ENCODE measurements at regions not wholly inside any gene's neighbourhood (a gene's known extent, or its start where the extent isn't known, plus 50 kb on each side); places are given as distances from the start of the nearest gene placed in this dataset.

DNA sequence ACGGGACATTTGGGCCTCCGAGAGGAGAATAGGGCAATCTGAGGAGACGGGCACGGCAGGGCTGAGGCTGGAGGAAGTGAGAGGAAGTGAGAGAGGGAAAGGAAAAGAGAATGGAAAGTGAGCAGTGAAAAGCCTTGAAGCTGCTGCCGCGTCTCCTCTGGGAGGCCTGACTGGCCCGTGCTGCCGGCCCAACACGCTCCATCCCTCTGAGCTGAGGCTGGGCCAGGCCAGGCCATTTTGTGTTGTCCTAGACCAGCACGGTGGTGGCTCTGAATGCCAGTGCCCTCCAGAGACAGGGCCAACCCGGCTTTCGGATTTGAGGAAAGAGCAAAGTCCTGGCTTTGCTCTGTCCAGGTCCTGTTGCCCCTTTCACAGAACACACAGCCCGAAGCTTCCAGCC, 361.1 kb upstream of the SHH start:
- Histone ChIP-seq H3K27me3 (ENCODE audit: insufficient read depth, poor library complexity, severe bottlenecking) (no peaks in the 10 kb centered on the region), H3K27ac (replicated peaks) (no peak overlapping the region), H3K4me3 (replicated peaks; ENCODE audit: insufficient read depth, low read length) (no peak overlapping the region)
- DNase-seq (ENCODE audit: low read depth in 1 of 2, low spot score in 1 of 2): no peak
- no peak for TF ChIP-seq GABPA (IDR thresholded peaks at IDR 0.05; ENCODE audit: low read depth)
- no peak for TF ChIP-seq POLR2AphosphoS5 (IDR thresholded peaks at IDR 0.05; ENCODE audit: low read depth)
- no peak for TF ChIP-seq SPI1 (IDR thresholded peaks at IDR 0.05; ENCODE audit: borderline replicate concordance, low read depth)
- TF ChIP-seq, protein P1, sequence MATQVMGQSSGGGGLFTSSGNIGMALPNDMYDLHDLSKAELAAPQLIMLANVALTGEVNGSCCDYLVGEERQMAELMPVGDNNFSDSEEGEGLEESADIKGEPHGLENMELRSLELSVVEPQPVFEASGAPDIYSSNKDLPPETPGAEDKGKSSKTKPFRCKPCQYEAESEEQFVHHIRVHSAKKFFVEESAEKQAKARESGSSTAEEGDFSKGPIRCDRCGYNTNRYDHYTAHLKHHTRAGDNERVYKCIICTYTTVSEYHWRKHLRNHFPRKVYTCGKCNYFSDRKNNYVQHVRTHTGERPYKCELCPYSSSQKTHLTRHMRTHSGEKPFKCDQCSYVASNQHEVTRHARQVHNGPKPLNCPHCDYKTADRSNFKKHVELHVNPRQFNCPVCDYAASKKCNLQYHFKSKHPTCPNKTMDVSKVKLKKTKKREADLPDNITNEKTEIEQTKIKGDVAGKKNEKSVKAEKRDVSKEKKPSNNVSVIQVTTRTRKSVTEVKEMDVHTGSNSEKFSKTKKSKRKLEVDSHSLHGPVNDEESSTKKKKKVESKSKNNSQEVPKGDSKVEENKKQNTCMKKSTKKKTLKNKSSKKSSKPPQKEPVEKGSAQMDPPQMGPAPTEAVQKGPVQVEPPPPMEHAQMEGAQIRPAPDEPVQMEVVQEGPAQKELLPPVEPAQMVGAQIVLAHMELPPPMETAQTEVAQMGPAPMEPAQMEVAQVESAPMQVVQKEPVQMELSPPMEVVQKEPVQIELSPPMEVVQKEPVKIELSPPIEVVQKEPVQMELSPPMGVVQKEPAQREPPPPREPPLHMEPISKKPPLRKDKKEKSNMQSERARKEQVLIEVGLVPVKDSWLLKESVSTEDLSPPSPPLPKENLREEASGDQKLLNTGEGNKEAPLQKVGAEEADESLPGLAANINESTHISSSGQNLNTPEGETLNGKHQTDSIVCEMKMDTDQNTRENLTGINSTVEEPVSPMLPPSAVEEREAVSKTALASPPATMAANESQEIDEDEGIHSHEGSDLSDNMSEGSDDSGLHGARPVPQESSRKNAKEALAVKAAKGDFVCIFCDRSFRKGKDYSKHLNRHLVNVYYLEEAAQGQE (IDR thresholded peaks at IDR 0.05; ENCODE audit: insufficient replicate concordance, low read depth): no peak
- no peak for TF ChIP-seq CTCF (IDR thresholded peaks at IDR 0.05; ENCODE audit: insufficient read depth, low read length)

DNA sequence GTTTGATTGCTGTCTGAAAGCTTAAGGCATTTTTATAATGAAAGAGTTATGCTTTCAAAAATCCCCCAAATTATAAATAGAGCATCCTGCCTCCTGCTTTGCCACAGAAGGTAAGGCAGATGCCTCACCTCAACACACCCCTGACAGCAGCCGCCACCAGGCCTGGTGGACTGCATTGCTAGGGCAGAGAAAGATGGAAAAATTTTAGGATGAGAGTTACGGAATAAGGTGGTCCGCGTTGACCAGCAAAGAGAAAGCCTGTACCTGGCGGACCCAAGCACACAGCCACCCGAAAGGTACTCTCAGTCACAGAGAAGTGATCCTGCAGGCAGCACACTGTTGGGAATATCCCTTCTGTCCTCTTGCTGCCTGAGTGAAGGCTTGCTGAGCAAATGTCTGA, 360.4 kb upstream of the SHH start:
- no peak for DNase-seq (ENCODE audit: low read depth in 1 of 2, low spot score in 1 of 2)
- TF ChIP-seq GABPA (IDR thresholded peaks at IDR 0.05; ENCODE audit: low read depth) (no peak), SPI1 (IDR thresholded peaks at IDR 0.05; ENCODE audit: borderline replicate concordance, low read depth) (no peak), CTCF (IDR thresholded peaks at IDR 0.05; ENCODE audit: insufficient read depth, low read length) (no peak), POLR2AphosphoS5 (IDR thresholded peaks at IDR 0.05; ENCODE audit: low read depth) (no peak)
- TF ChIP-seq, protein P1 (IDR thresholded peaks at IDR 0.05; ENCODE audit: insufficient replicate concordance, low read depth): no peak
- Histone ChIP-seq H3K4me3 (replicated peaks; ENCODE audit: insufficient read depth, low read length) (no peak overlapping the region), H3K27me3 (ENCODE audit: insufficient read depth, poor library complexity, severe bottlenecking) (no peaks in the 10 kb centered on the region), H3K27ac (replicated peaks) (no peak overlapping the region)

- Histone ChIP-seq H3K4me3 (replicated peaks; ENCODE audit: insufficient read depth, low read length) (no peak overlapping the region), H3K27me3 (ENCODE audit: insufficient read depth, poor library complexity, severe bottlenecking) (no peaks in the 10 kb centered on the region), H3K27ac (replicated peaks) (no peak overlapping the region)
- no peak for TF ChIP-seq SPI1 (IDR thresholded peaks at IDR 0.05; ENCODE audit: borderline replicate concordance, low read depth)
- TF ChIP-seq, protein P1 (IDR thresholded peaks at IDR 0.05; ENCODE audit: insufficient replicate concordance, low read depth): no peak
- TF ChIP-seq POLR2AphosphoS5 (IDR thresholded peaks at IDR 0.05; ENCODE audit: low read depth): no peak
- no peak for TF ChIP-seq CTCF (IDR thresholded peaks at IDR 0.05; ENCODE audit: insufficient read depth, low read length)
- no peak for TF ChIP-seq GABPA (IDR thresholded peaks at IDR 0.05; ENCODE audit: low read depth)
- no peak for DNase-seq (ENCODE audit: low read depth in 1 of 2, low spot score in 1 of 2)
Measured at GRCh38 chr7:156169474-156170370, 357.5 kb upstream of the SHH start.
